ENCODE measurements at regions not wholly inside any gene's neighbourhood (a gene's known extent, or its start where the extent isn't known, plus 50 kb on each side); places are given as distances from the start of the nearest gene placed in this dataset.

- no peak for TF ChIP-seq CTCF (IDR thresholded peaks at IDR 0.05; ENCODE audit: poor library complexity)
- no peak for TF ChIP-seq EZH2phosphoT487 (IDR thresholded peaks at IDR 0.05; ENCODE audit: low read depth, severe bottlenecking, unreplicated experiment)
These were observed 94.1 kb upstream of the CD180 start for GRCh38 chr5:67290655-67291054.

Measured in hepatocyte (in vitro differentiated cells).